GM12892 (cell line): ENCODE measurements at regions not wholly inside any gene's neighbourhood (a gene's known extent, or its start where the extent isn't known, plus 50 kb on each side); places are given as distances from the start of the nearest gene placed in this dataset.

Experiments
- POLR2A ChIP-seq: IDR thresholded peaks from 2 replicates; pipeline ENCODE4 v1.6.1; 2011; ENCODE audit warnings: low read depth, low read length, control low read depth
- POLR2AphosphoS5 ChIP-seq: IDR thresholded peaks from 2 replicates; pipeline ENCODE4 v1.6.1; 2011; ENCODE audit warnings: low read depth, low read length, control low read depth
- TAF1 ChIP-seq: IDR thresholded peaks from 2 replicates; pipeline ENCODE4 v1.6.1; 2011; ENCODE audit warnings: low read depth, mild to moderate bottlenecking, control low read depth, low read length, borderline replicate concordance

GRCh38 chr17:77337150-77337549, 196.4 kb downstream of the SEC14L1 start:
- no peak for TF ChIP-seq POLR2A
- no peak for TF ChIP-seq TAF1
- TF ChIP-seq POLR2AphosphoS5: no peak
